Fibroblast of lung (primary cell): ENCODE measurements at regions not wholly inside any gene's neighbourhood (a gene's known extent, or its start where the extent isn't known, plus 50 kb on each side); places are given as distances from the start of the nearest gene placed in this dataset.

Experiments used
- CTCF ChIP-seq, 2 donors: IDR thresholded peaks in 1 of 2; conservative IDR thresholded peaks in 1 of 2; 1 replicate in 1 of 2; 2 replicates in 1 of 2; pipeline ENCODE4 v1.5.1; 2011 to 2012; ENCODE audit warnings: low read length in 2 of 2, control low read depth in 1 of 2, inconsistent platforms in 1 of 2, low read depth in 1 of 2, mild to moderate bottlenecking in 1 of 2
- EZH2 ChIP-seq: IDR thresholded peaks from 2 replicates; pipeline ENCODE4 v1.5.1; 2012; ENCODE audit warnings: low read length, control low read depth, mild to moderate bottlenecking; ENCODE audit errors: missing control alignments

DNA sequence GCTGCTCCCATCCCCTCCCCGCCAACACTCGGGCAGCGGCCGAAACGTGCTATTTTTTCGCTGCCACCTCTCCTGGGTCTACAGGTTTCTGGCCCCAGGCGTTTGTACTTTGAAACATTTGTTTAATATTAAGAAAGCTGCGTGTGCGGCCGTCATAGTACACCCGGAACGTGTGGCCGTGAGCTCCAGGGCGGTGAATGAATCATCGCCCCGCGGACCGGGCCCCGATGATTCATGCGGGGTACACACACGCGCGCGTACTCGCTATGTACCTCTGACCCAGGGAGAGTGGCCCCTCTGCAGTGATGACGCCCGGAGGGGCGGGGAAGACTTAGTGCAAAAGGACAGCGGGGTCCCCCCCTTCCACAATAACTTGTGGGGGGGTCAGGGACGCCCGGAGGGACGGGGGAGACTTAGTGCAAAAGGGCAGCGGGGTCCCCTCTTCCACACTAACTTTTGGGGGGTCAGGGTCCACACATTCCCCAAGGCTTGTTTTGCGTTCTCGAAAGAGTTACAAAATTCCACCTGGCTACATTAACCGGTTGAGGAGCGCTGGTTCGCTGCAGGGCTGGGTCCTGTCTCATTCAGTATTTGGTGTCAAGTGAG lies 56.5 kb upstream of the PCGF5 start:
- TF ChIP-seq CTCF (conservative IDR thresholded peaks at IDR 0.05 in 1 of 2, IDR thresholded peaks at IDR 0.05 in 1 of 2; ENCODE audit: low read depth in 1 of 2, low read length in 2 of 2) (no peak), EZH2 (no peak)
